Activated CD4-positive, alpha-beta T cell treated with anti-CD3 and anti-CD28 coated beads, Interleukin-2, Interleukin-6, amounts not matched to agents 100 ng/mL and 50 ng/mL, durations not matched to agents 16 hours and 8 hours (primary cell): ENCODE measurements at regions not wholly inside any gene's neighbourhood (a gene's known extent, or its start where the extent isn't known, plus 50 kb on each side); places are given as distances from the start of the nearest gene placed in this dataset.

ENCODE experiments used
- DNase-seq: peaks from one replicate; pipeline ENCODE4 v3.0.0-alpha.2; 2020

- no peak for DNase-seq
Observed at GRCh38 chr1:117678246-117678977, 72.6 kb downstream of the TENT5C start.

DNA sequence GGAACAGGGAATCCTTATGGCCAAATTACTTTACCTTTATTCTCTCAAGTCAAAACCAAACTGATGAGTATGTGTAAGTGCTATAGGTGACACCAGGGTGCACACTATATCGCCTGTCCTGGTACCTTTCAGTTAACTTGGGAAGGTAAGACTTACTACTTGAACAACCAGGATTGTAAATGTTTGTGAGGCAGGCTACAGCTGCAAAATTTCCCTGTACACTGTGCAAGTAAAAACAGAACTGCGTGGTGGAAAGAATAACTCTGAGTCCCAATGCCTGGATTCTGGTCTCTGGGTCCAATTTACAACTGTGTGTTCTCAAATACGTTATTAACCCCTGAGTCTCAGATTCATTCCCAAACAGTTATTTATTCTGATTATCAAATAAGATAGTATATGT, 73.5 kb downstream of the TENT5C start:
- DNase-seq: no peak

DNA sequence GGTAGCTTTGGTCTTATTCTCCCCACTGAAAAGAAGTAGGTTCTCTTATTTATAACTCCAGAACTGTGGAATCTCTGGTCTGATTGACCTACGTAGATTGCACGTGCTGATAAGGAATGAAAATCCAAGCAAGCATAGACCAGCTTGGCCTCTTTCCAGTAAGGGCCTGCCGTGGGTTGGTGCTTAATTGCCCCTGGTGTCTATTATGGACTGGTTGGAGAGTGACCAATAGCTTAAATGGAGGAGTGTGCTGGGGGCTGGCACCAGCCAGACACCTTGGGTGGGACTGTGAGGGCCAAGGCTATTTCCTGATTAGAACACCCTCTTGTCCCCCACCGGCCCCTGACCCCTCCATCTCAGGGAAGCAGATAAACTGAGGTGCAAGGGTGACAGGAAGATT, 74.0 kb downstream of the TENT5C start:
- DNase-seq: no peak

GRCh38 chr1:117680316-117681002, 74.6 kb downstream of the TENT5C start:
- DNase-seq: no peak

GRCh38 chr1:117681093-117681900, 75.4 kb downstream of the TENT5C start:
- no peak for DNase-seq

- DNase-seq: no peak
Observed at GRCh38 chr1:117681901-117682250, 76.0 kb downstream of the TENT5C start.

GRCh38 chr1:117682372-117682771, 76.5 kb downstream of the TENT5C start:
- no peak for DNase-seq

GRCh38 chr1:117683571-117684285, 77.9 kb downstream of the TENT5C start:
- no peak for DNase-seq

DNA sequence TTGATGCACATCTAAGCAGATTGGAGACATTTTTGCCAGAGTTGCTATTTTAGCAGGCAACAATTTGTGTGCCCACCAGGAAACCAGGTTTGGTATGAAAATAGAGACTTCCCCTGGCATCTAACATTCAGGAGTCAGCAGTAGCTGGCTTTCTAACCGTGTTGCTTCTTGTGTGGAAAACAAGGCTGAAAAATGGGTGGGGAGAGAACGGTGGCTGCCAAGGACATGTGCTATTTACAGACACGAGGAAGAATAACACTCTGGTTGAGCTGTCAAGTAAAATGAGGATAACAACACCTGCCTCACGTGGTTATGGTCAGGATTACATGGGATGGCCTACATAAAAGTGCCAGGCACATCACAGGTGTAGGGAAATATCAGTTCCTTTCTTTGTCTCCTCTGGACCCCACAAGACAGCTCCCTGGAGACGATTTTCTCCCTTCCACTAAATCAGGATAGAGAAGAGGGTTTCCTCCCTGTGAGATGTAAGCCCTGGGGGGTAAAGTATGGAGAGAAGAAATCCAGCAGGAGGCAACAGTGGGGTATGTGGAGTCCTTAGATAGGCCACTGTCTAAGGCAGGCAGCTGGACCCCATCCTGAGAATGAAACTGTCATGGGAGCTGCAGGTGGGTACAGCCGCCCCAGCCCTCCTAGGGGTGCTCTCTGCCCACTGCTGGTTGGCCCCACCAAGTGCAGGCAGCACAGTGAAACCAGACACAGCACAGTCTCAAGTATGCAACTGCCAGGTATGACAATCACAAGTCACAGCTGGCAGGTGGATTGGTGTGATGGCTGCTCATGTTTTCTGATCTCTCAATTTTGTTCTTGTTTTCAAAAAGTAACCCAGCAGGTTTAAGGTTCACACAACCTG, 80.3 kb downstream of the TENT5C start:
- no peak for DNase-seq

DNA sequence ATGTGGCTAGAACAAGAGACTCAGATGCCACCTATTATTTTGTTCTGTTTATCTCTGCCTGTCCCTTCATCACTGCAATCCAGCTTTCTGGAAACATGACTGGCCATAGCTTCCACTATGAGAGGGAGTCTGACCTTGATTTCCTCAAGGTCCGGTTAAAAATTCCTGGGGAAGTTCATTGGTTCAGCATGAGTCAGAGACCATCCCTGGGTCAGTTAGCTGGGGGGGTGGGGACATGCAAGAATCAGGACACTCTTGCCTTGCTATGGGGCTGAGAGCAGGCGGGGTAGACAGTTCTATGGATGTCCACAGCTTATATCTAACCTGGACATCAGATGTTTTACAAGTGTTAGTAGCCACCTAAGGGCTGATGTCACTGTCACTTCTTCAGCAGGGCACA, 81.1 kb downstream of the TENT5C start:
- no peak for DNase-seq

DNA sequence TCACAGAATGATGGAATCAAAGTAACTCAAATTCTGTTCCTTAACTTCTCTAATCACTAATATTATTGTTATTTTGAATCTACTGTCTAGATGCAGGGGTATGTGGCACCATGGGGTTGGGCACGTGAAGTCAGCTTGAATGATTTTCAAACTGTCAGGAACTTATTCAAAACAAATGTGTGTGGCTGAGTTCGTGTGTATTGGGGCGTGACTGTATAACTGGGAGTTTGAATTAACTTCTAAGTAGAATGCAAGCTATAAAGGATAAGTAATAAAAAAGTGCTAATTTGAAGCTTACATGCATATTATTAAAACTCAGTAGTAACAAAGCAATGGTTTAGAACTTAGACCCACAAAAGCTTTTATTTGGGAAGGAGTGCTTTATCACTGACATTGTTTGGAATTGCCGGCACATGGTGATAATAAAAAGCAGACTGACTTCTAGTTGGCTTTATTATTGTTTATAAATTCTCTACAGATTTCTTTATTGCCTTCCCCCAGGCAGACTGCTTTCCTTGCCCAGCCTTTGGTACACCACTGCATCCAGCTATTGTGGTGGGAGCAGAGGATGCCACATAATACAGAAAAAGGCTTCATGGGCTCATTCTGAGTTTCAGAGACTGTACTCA, 84.3 kb downstream of the TENT5C start:
- DNase-seq: no peak

DNA sequence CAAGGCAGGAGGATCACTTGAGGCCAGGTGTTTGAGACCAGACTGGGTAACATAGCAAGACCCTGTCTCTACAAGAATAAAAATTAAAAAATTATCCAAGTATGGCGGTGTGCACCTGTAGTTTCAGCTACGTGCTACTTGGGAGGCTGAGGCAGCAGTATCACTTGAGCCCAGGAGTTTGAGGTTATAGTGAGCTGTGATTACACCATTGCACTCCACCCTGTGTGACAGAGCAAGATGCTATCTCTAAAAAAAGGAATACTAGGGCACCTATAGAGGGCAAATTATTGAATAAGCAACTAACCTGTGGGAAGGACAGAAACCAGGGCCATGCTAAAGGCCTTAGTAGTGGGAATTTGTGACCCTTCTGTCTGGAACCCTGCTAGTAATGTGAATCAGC, 86.1 kb downstream of the TENT5C start:
- no peak for DNase-seq

- DNase-seq: no peak
Observed at GRCh38 chr1:117694543-117694942, 88.7 kb downstream of the TENT5C start.

GRCh38 chr1:117695796-117696490, 90.1 kb downstream of the TENT5C start:
- no peak for DNase-seq

- no peak for DNase-seq
Observed at GRCh38 chr1:117696561-117696960, 90.7 kb downstream of the TENT5C start.

- DNase-seq: no peak
Observed at GRCh38 chr1:117697220-117697781, 91.5 kb downstream of the TENT5C start.

GRCh38 chr1:117698398-117699160, 92.7 kb downstream of the TENT5C start:
- DNase-seq: no peak

GRCh38 chr1:117699953-117700352, 94.1 kb downstream of the TENT5C start:
- no peak for DNase-seq

DNA sequence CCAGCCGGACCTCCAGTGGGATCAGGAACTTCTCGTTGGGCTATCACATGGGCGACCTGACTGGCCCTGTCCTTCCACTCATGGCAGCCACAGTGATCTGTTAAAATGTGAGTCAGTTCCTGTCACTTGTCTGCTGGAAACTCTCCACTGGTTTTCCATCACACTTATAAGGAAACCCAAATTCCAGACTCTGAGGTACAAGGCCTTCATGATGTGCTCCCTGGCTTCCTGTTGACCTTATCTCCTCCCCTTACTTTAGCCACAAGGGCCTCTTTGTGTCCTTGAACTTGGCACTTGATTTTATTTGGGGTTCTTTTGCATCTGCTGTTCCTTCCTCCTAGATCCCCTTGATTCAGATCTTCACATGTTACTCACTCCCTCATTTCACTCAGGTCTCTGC, 96.8 kb downstream of the TENT5C start:
- DNase-seq: no peak

DNA sequence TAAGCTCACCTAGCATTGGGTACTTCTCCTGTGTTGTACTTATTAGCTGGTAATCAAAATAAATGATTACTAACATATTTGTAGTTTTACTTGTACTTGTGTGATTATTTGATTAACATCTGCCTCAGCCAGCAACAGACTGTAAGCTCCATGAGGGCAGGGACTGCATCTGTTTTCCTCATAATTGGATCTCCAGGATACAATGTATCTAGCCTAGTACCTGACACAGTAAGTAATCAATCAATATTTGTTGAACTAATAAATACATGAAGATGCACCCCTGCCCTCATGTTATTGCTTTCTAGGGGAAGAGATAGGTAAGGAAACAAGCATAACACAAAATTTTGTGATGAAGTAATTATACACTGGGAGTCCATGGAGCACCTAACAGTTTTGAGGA, 101.5 kb downstream of the TENT5C start:
- DNase-seq: no peak
